Limb (tissue), 2 donors: ENCODE measurements at regions not wholly inside any gene's neighbourhood (a gene's known extent, or its start where the extent isn't known, plus 50 kb on each side); places are given as distances from the start of the nearest gene placed in this dataset.
"Not testable (repeated sequence)": the region's sequence is repeated elsewhere in the genome, so short reads cannot be mapped to it uniquely, and the experiment has no call there.

Experiments used
- DNase-seq, 2 donors: peaks; one replicate each; pipeline ENCODE4 v3.0.0-alpha.2; 2016; ENCODE audit errors: extremely low spot score in 2 of 2

DNA sequence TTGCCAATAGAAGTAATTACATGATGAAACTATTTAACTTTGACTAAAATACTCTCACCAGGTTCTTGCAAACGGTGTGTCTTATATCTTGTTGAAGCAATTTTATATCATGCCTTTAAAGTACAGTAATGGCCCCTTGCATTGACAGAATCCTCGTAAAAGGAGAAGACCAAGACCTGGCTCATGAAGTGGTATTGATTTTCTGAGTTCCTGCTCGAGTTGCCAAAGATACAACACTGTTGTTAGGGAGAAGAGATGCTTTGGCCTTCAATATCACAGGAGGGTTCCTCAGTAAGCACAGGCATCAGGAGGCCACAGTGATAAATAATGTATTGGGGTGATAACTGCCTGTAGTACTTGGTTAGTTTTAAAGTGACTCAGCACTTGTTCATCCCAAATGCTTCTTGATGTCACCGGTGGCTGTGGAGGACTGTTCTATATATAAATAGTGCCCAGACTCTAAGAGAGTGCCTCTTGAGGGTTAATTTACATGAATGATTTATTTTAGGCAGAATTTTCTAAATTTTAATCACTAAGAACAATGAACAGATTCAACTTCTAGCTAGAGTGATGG is 571.7 kb upstream of the FANCL start:
- DNase-seq: no peak

DNA sequence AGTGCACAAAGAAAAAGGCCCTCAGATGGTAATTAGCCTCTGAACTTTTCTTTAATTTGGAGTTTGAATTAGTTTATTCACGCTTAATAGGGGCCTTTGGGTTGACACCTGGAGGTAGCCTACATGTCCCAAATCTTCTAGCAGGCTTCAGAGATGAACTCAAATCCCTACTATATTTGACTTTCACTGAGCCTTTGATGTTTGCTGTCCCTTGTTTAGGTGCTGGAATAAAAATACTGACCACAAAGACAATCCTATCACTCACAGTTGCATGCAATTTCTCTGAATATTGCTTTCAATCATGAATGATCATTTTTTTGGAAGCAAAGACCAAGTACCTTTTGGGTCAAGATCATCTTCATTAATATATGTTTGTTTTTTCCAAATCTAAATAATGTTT is 564.0 kb upstream of the FANCL start:
- DNase-seq: no peak

DNA sequence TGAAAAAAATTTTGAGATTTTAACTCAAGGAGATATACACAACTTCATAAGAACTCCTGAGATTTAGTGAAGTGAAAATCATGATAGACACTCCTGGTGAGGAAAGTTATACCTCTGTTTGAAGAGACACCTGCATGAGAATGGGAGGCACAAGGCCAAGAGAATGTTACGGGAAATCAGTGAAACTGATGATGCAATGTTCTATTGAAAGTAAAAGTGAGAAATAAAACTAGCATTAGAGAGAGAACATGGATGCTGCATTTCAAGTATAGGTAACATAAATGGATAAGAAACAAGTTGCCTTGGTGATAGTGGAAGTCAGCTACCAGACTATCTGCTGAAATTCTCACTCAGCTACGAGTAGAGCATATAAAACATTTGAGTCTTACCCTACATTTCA is 562.1 kb upstream of the FANCL start:
- DNase-seq: no peak

GRCh38 chr2:58800881-58801280 is 559.8 kb upstream of the FANCL start:
- no peak for DNase-seq

GRCh38 chr2:58798676-58799208 is 557.6 kb upstream of the FANCL start:
- DNase-seq: no peak

- DNase-seq: no peak
Observed at GRCh38 chr2:58796239-58796910, 555.2 kb upstream of the FANCL start.

DNA sequence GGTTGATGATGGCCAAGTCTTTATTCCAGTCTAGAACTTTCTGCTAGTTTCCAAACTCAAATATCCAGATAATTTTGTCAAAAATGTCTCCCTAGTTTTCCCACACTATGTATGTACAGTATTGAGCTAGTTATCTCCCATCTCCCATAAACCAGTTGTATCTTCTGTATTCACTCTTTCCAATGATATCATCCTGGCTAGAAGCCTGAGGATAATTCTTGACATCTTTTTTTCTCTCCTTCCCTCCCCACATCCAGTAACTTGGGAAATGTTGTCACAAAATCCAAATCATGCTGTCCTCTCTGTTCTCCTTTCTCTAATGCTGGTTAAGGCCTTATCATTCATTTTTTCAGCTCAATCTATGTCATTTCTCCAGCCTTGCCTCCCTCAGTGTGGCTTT is 553.8 kb upstream of the FANCL start:
- DNase-seq: no peak

GRCh38 chr2:58794103-58794502 is 553.0 kb upstream of the FANCL start:
- no peak for DNase-seq

DNA sequence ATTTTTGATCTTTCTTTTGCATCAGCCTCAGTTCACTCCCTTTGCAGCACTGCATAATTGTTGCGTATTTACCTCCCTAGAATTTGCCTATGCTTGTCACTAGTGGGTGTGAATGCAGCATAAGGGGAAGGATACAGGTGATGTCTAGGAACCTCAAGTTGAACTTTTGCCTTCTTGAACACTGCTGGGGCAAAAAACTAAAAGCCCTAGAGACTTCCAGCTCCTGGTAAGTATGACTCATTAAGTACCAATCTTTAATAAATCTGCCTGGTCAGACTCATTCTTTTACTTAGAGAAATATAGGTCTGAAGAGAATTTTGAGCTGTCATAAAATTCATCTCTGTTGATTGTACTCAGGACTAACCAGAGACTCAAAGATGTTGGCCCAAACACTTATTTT is 547.3 kb upstream of the FANCL start:
- no peak for DNase-seq

DNA sequence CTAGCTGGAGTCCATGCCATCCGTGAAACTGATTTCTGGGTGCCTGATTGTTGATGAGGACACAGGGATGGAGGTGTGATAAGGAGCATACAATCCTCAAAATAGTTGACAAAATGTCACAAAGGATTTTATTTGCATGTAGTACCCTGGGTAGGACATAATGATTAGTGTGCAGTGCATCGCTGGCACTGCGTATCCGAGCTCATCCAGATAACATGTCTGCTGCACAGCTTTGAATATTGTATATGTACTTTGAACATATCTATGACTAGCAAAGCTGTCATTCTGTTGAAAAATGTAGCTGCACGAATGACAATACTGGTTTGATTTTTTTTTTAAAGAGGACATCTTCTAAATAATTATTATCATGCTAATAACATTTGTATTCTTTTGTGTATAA is 529.7 kb upstream of the FANCL start:
- DNase-seq: no peak

GRCh38 chr2:58769864-58770234 is 528.7 kb upstream of the FANCL start:
- no peak for DNase-seq

- DNase-seq: no peak
Observed at GRCh38 chr2:58769111-58769863, 528.2 kb upstream of the FANCL start.

- no peak for DNase-seq
Observed at GRCh38 chr2:58768715-58769080, 527.6 kb upstream of the FANCL start.

GRCh38 chr2:58767828-58768714 is 526.9 kb upstream of the FANCL start:
- no peak for DNase-seq

DNA sequence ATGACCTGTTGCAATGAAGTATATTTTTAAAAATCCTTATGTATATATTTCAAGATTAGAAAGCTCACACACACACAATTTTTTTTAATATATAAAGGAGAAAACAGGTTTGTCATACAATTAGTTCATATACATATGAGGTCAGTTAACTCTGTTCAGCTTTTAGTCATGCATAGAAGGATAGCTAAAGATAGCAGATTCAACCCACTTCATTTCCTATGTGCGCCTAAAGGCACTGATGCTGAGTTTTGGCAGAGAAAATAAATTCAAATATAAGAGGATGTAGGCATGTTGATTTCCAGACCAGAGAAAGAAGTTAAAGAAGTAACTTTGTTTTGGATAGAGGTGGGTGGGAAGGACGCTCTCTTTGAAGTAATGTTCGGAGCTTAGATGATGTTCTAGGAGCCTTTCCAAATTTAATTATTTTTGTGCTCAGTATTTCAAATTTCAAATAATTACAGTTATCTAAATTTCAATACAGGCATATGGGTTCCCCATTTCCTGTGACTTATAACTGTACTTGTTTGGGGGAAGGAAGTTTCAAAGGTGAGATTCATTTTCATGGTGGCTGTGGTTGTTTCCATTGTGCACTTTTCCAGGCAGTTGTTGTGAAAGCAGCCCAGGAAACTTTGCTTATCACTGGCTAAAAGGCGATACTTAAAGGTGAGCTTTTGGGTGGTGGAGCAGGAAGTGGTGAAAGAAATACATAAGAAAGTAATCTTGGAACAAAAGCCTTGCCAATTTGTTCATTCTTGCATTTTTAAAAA is 523.4 kb upstream of the FANCL start:
- DNase-seq: no peak

- peak; percentile 24 to 74 for DNase-seq
Observed at GRCh38 chr2:58762176-58762781, 521.2 kb upstream of the FANCL start.

- DNase-seq: no peak
Observed at GRCh38 chr2:58757971-58758370, 516.8 kb upstream of the FANCL start.

GRCh38 chr2:58756336-58756735 is 515.2 kb upstream of the FANCL start:
- DNase-seq: no peak

DNA sequence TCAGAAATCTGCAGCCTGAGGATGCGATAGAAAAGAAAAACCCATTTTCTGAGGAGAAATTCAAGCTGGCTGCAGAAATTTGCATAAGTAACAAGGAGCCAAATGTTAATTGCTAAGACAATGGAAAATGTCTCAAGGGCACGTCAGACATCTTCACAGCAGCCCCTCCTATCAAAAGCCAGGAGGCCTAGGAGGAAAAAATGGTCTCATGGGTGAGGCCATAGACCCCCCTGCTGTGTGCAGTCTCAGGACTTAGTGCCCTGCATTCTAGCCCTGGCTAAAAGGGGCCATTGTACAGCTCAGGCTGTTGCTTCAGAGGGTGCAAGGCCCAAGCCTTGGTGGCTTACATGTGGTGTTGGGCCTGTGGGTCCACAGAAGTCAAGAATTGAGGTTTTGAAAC is 511.4 kb upstream of the FANCL start:
- not testable (repeated sequence) for DNase-seq

DNA sequence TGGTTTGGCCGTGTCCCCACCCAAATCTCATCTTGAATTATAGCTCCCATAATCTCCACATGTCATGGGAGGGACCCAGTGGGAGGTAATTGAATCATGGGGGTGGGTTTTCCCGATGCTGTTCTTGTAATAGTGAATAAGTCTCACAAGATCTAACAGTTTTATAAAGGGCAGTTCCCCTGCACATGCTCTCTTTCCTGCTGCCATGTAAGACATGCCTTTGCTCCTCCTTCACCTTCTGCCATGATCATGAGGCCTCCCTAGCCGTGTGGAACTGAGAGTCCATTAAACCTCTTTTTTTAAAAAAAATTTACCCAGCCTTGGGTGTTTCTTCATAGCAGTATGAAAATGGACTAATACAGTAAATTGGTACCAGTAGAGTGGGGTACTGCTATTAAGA is 510.6 kb upstream of the FANCL start:
- DNase-seq: not testable (repeated sequence)

DNA sequence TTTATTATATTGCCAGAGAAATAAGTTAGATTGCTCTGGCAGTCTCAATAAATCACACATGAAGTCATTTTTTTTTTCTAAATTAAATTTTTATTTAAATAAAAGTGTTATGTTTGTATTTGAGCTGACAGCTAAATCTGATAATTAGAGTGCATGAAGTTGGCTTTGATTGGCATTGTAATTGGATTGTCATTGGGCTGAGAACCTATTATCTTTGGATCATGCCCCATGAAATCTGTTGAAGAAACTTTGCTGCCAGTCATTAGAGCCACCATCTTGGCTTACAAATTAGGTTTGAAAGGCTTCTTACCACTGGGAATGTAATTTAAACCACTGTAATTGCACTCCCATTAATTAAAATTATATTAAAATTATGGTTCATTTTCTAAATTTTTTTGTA is 507.9 kb upstream of the FANCL start:
- no peak for DNase-seq
